NCI-H187 (cell line): ENCODE measurements at regions not wholly inside any gene's neighbourhood (a gene's known extent, or its start where the extent isn't known, plus 50 kb on each side); places are given as distances from the start of the nearest gene placed in this dataset.
"Not testable (repeated sequence)": the region's sequence is repeated elsewhere in the genome, so short reads cannot be mapped to it uniquely, and the experiment has no call there.

Source experiments
- DNase-seq, 2 experiments: peaks; one replicate each; lab custom pipeline; 2025; lab: John Stamatoyannopoulos, UW

- no peak for DNase-seq
Observed at GRCh38 chr6:9025796-9026394, 590.5 kb upstream of the SLC35B3 start.

- no peak for DNase-seq
Observed at GRCh38 chr6:9025228-9025627, 589.9 kb upstream of the SLC35B3 start.

GRCh38 chr6:9024246-9024645, 588.9 kb upstream of the SLC35B3 start:
- DNase-seq, result not testable (repeated sequence)

DNA sequence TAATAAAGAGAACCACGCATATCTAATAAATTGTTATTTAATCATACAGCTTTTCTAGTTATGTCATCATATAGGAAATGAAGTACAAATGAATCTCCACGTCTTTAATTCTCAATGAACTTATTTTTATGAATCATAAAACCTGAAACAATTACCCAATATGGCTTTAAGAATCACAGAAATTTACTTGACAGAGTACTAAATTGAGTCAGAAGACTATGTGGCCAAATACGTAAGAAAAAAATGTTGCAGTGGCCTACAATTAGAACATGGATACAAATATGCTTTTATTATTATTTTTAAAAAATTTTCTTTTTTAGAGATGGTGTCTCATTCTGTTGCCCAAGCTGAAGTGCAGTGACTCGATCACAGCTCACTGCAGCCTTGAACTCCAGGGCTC, 584.7 kb upstream of the SLC35B3 start:
- no peak for DNase-seq

GRCh38 chr6:9009931-9010330, 574.6 kb upstream of the SLC35B3 start:
- no peak for DNase-seq

- DNase-seq, result no peak
Observed at GRCh38 chr6:9007027-9007426, 571.7 kb upstream of the SLC35B3 start.

GRCh38 chr6:9002833-9003232, 567.5 kb upstream of the SLC35B3 start:
- DNase-seq, result no peak

DNA sequence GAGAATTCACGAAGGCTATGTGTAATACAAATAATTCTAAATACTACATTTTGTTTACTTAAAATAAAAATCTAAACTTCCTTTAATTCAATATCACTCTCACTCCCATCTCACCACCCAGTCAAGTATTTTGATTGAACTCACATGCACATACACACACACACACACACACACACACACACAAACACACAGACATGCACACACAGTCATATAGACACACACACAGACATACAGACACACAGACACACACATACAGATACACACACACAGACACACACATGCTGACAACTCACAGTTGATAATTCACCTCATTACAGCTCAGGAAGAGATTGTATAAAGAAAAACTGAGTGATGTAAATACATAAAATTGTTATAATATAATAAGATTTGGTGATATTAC, 559.8 kb upstream of the SLC35B3 start:
- no peak for DNase-seq

DNA sequence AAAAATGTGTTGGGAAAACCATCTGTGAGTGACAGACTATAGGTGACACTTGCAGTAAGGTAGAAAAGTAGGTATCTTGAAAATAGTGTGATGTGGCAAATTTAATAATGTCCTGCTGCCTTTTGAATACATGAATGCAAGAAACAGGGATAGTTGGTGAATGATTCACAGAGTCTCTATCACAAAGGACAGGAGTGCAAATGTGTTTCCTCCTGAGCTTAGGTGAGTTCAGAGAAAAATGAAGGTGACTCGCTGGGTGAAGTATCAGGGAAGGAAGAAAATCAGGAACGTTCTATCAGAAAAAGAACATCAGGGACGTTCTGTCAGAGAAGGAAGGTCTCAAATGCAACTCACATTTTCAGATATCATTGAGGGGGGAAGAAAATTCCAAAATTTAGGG, 557.8 kb upstream of the SLC35B3 start:
- DNase-seq, result no peak

- DNase-seq, result no peak
Observed at GRCh38 chr6:8991844-8992243, 556.5 kb upstream of the SLC35B3 start.

DNA sequence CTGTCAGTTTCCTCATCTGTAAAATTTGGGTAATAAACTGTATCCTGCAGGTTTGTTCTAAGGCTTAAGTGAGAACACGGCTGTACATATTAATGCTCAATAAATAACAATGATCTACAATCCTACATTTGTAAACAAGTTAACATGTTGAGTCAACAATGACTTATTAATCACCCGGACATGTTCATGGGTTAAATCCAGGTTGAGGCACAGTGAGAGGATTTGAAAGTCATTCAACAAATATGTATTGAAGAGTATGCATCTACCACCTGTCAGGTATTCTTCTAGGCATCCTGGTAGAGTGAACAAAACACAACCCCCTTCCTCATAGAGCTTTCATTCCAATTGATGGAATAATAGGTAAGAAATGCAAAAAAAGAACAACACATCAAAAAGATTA, 554.7 kb upstream of the SLC35B3 start:
- no peak for DNase-seq

DNA sequence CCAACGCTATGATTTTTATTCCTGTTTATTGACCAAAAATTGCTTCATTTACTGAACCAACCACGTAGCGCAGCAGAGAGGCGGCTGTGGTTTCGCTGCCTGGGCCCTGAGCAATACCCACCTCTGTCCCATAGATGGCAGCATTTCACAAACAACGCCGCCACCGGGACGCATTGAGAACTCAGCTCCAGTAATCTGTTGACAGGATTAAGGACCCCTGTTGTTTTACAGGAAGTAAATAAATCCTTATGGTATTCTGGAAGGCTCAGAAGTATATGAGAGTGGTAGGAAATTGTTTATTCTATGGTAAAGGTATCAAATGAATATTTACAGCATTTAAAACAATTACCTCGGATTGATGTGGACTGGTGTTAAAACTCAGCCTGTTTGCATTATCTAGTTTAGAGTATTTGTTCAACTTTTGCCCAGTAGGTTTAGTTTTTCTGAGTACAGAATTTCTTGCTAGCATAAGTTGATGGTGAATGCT, 547.9 kb upstream of the SLC35B3 start:
- peak in 1 of 2 experiments; percentile 13 for DNase-seq

DNA sequence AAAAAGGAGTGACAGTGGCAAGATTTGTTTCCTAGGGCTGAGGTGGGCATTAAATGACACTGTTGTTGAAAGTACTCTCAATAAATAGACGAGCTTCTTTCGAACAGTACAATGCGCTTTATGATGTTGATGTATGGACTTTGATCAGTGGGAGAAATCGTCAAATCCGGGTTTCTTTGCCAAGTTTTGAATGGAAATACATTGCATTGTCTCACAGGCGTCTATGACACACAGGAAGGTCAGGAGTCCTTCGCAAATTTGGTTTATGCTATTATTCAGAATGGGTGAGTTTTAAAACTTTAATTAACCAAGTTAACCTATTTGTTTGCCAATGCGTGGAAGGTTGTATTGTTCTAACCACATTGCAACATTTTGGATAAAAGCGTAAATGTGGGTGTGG, 547.3 kb upstream of the SLC35B3 start:
- DNase-seq, result no peak

- DNase-seq, result no peak
Observed at GRCh38 chr6:8973395-8973794, 538.0 kb upstream of the SLC35B3 start.

GRCh38 chr6:8969747-8970146, 534.4 kb upstream of the SLC35B3 start:
- no peak for DNase-seq

DNA sequence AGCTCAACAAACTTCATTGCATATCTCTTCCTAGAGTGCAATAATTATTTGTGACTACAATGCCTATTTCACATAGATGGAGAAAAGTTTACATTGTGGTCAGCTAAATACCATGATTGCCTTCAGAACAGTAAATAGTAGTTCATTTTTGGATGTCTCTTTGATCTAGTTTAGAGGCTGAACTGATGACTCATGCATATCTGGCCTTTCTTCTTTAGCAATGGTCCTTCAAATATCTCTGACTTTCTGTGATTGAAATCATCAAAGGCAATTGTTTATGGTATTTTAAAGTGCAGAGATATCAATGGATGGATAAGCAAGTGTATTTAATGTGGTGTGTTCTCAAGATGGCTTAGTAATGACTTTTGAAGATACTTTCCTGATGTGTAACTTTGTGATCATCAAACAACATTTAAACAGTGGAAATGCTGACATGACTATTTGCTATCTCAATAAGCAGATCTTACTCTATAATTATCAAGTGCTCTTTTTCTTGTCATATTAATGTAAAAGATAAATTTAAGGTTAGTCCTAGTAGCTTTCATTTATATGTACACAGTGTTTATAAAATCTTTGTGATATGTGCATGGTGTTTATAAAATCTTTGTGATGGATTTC, 523.7 kb upstream of the SLC35B3 start:
- no peak for DNase-seq

GRCh38 chr6:8953310-8953709, 518.0 kb upstream of the SLC35B3 start:
- no peak for DNase-seq

DNA sequence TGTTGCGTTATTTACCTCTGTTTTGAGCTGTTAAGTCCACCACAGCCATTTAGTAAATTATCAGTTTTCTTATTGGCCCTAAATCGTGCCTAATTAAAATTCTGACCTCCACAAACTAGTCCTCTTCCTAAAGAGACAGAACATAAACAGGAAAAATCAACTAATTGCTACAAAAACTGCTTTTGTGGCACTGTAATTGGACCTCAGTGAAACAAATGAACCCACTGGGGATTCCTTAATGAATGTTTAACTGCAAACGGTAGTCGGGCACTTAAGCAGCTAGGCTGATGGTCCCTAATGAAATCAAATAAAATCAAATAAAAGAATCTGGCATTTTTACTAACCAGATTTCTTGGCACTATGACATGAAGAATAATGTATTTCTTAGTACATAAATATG, 513.4 kb upstream of the SLC35B3 start:
- DNase-seq, result no peak

DNA sequence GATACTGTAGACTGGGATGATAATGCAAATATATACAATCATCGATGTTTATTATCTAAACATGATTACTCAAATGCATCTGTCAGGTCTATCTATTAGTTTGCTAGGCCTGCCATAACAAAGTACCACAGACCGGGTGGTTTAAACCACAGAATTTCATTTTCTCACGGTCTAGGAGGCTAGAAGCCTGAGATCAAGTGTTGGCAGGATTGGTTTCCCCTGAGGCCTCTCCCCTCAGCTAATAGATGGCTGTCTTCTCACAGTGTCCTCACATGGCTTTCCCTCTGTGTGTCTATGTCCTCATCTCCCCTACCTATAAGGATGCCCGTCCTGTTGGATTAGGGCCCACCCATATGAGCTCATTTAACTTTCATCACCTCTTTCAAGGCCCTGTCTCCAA, 512.6 kb upstream of the SLC35B3 start:
- DNase-seq, result no peak

GRCh38 chr6:8944548-8944947, 509.2 kb upstream of the SLC35B3 start:
- no peak for DNase-seq

DNA sequence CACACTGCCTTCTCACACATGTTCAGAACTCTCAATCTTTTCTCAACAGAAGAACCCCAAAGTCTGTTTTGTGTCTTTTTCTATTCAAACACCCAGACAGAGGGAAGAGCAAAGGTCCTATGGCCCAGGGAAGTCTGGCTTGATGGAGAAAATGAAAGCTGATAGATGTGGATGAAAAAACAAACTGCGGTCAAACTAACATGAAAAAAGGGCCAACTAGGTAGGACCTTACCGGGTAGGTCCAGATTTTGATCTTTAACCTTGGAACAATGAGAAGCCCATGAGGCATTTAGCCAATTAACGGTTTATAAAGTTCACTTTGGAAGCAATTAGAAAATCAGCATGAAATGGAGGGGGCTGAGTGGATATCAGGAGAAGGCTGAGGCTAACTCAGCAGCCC, 507.7 kb upstream of the SLC35B3 start:
- DNase-seq, result no peak

- DNase-seq, result no peak
Observed at GRCh38 chr6:8941577-8941976, 506.2 kb upstream of the SLC35B3 start.

- DNase-seq, result no peak
Observed at GRCh38 chr6:8940356-8940755, 505.0 kb upstream of the SLC35B3 start.

- no peak for DNase-seq
Observed at GRCh38 chr6:8939615-8940014, 504.3 kb upstream of the SLC35B3 start.
